SK-N-MC (cell line): ENCODE measurements at regions not wholly inside any gene's neighbourhood (a gene's known extent, or its start where the extent isn't known, plus 50 kb on each side); places are given as distances from the start of the nearest gene placed in this dataset.
"Not testable (repeated sequence)": the region's sequence is repeated elsewhere in the genome, so short reads cannot be mapped to it uniquely, and the experiment has no call there.

Source experiments
- DNase-seq: peaks from one replicate; pipeline ENCODE4 v3.0.0-alpha.2; 2011; ENCODE audit warnings: low read depth, low spot score
- H3K27ac ChIP-seq: fragments of 200-600 bp; sonication (generic); 2 replicates; pipeline ENCODE4 v1.5.1; 2016; ENCODE audit warnings: mixed run types
- H3K36me3 ChIP-seq: fragments of 200-600 bp; sonication (generic); 2 replicates; pipeline ENCODE4 v1.6.1; 2017; ENCODE audit warnings: antibody characterized with exemption, low read length, mixed read lengths; ENCODE audit not compliant: insufficient read depth
- H3K4me3 ChIP-seq: fragments of 200-600 bp; sonication (generic); 2 replicates; pipeline ENCODE4 v1.5.1; 2016
- H3K9ac ChIP-seq: fragments of 200-600 bp; sonication (generic); 2 replicates; pipeline ENCODE4 v1.8.0; 2017; ENCODE audit warnings: mixed run types, mixed read lengths; ENCODE audit not compliant: insufficient read length
- H3K9me3 ChIP-seq: fragments of 200-600 bp; sonication (generic); 2 replicates; pipeline ENCODE4 v1.6.1; 2017; ENCODE audit warnings: low read depth, mild to moderate bottlenecking, antibody characterized with exemption, low read length, moderate library complexity, mixed read lengths
- EZH2 ChIP-seq: fragments of 200-600 bp; sonication (generic); IDR thresholded peaks from one replicate; pipeline ENCODE4 v1.6.1; 2017; ENCODE audit warnings: antibody characterized with exemption
- FOXP2 ChIP-seq: optimal IDR thresholded peaks from 2 replicates; pipeline ENCODE3; 2011; ENCODE audit warnings: mild to moderate bottlenecking, moderate library complexity; ENCODE audit not compliant: insufficient read depth; ENCODE audit errors: extremely low read length, control extremely low read depth
- POLR2AphosphoS5 ChIP-seq: IDR thresholded peaks from 2 replicates; pipeline ENCODE4 v1.6.1; 2012; ENCODE audit warnings: mild to moderate bottlenecking, low read depth, low read length, borderline replicate concordance

- not testable (repeated sequence) for DNase-seq, H3K27ac ChIP-seq, H3K4me3 ChIP-seq, H3K36me3 ChIP-seq, H3K9ac ChIP-seq, H3K9me3 ChIP-seq
These were observed 208.7 kb upstream of the FRG1 start for GRCh38 chr4:189731989-189732388.

- not testable (repeated sequence) for H3K9me3 ChIP-seq, H3K36me3 ChIP-seq, H3K27ac ChIP-seq, DNase-seq, H3K4me3 ChIP-seq, H3K9ac ChIP-seq
These were observed 207.2 kb upstream of the FRG1 start for GRCh38 chr4:189733507-189733906.

- not testable (repeated sequence) for H3K27ac ChIP-seq, DNase-seq, H3K9me3 ChIP-seq, H3K9ac ChIP-seq, H3K36me3 ChIP-seq, H3K4me3 ChIP-seq
These were observed 205.9 kb upstream of the FRG1 start for GRCh38 chr4:189734648-189735267.

- not testable (repeated sequence) for H3K36me3 ChIP-seq, DNase-seq, H3K9ac ChIP-seq, H3K4me3 ChIP-seq, H3K27ac ChIP-seq, H3K9me3 ChIP-seq
These were observed 204.0 kb upstream of the FRG1 start for GRCh38 chr4:189736656-189737055.

- not testable (repeated sequence) for H3K4me3 ChIP-seq, H3K27ac ChIP-seq, DNase-seq, H3K36me3 ChIP-seq, H3K9ac ChIP-seq, H3K9me3 ChIP-seq
These were observed 200.6 kb upstream of the FRG1 start for GRCh38 chr4:189740118-189740517.

GRCh38 chr4:189740873-189741272 is 199.8 kb upstream of the FRG1 start:
- no peak for TF ChIP-seq FOXP2
- no peak for TF ChIP-seq EZH2
- no peak for TF ChIP-seq POLR2AphosphoS5
- H3K36me3 ChIP-seq = no peaks in the 10 kb centered on the region

GRCh38 chr4:189753092-189753491 is 187.6 kb upstream of the FRG1 start:
- H3K9me3 ChIP-seq, DNase-seq, H3K36me3 ChIP-seq, H3K27ac ChIP-seq, H3K4me3 ChIP-seq, H3K9ac ChIP-seq: not testable (repeated sequence)

More at GRCh38 chr4:189740873-189741272, 199.8 kb upstream of the FRG1 start:
- no peak overlapping the region for H3K4me3 ChIP-seq
- H3K9me3 ChIP-seq = no peaks in the 10 kb centered on the region
- no peak overlapping the region for H3K9ac ChIP-seq
- DNase-seq = no peak
- H3K27ac ChIP-seq = no peak overlapping the region

GRCh38 chr4:189763583-189763982 is 177.1 kb upstream of the FRG1 start:
- TF ChIP-seq POLR2AphosphoS5 (no peak), EZH2 (no peak), FOXP2 (no peak)
- Histone ChIP-seq H3K27ac (no peak overlapping the region), H3K9me3 (no peaks in the 10 kb centered on the region), H3K9ac (no peak overlapping the region), H3K36me3 (no peaks in the 10 kb centered on the region), H3K4me3 (no peak overlapping the region)
- no peak for DNase-seq

GRCh38 chr4:189765301-189765700 is 175.4 kb upstream of the FRG1 start:
- Histone ChIP-seq H3K27ac (no peak overlapping the region), H3K36me3 (no peaks in the 10 kb centered on the region), H3K9ac (no peak overlapping the region), H3K4me3 (no peak overlapping the region), H3K9me3 (no peaks in the 10 kb centered on the region)
- TF ChIP-seq EZH2 (no peak), FOXP2 (no peak), POLR2AphosphoS5 (no peak)
- DNase-seq = no peak

GRCh38 chr4:189765736-189766135 is 174.9 kb upstream of the FRG1 start:
- Histone ChIP-seq H3K36me3 (no peaks in the 10 kb centered on the region), H3K9ac (no peak overlapping the region), H3K9me3 (no peaks in the 10 kb centered on the region), H3K27ac (no peak overlapping the region), H3K4me3 (no peak overlapping the region)
- no peak for DNase-seq
- TF ChIP-seq FOXP2 (no peak), POLR2AphosphoS5 (no peak), EZH2 (no peak)
